ENCODE measurements at regions not wholly inside any gene's neighbourhood (a gene's known extent, or its start where the extent isn't known, plus 50 kb on each side); places are given as distances from the start of the nearest gene placed in this dataset.

- no peak overlapping the region for H3K4me2 ChIP-seq (ENCODE audit: insufficient read depth, low read length)
- no peak overlapping the region for H3K9ac ChIP-seq (ENCODE audit: insufficient read depth in 1 of 2, low read depth in 2 of 2, low read length in 2 of 2)
- in situ Hi-C loops (cut with MboI), result no loop called here
- H2AFZ ChIP-seq (ENCODE audit: low read depth, low read length), result no peak overlapping the region
- FAIRE-seq (no peak), ATAC-seq (no peak), DNase-seq (ENCODE audit: extremely low read depth in 1 of 4, low spot score in 3 of 4) (no peak)
- TF ChIP-seq HINFP (tag; conservative IDR thresholded peaks at IDR 0.05; ENCODE audit: low read depth) (no peak), ATF1 (CRISPR knock-in tag; IDR thresholded peaks at IDR 0.05) (no peak), ATF1 (tag; IDR thresholded peaks at IDR 0.05) (no peak), HMG20B (CRISPR knock-in tag; IDR thresholded peaks at IDR 0.05) (no peak), LCOR (CRISPR knock-in tag; IDR thresholded peaks at IDR 0.05) (no peak), ZNF134 (CRISPR knock-in tag; conservative IDR thresholded peaks at IDR 0.05) (no peak), MAFG (tag; conservative IDR thresholded peaks at IDR 0.05) (no peak), SP1 (CRISPR knock-in tag; IDR thresholded peaks at IDR 0.05) (no peak), FOS (IDR thresholded peaks at IDR 0.05; ENCODE audit: extremely low read depth, insufficient read length) (no peak), SLC30A9 (CRISPR knock-in tag; IDR thresholded peaks at IDR 0.05) (no peak), DLX4 (CRISPR knock-in tag; IDR thresholded peaks at IDR 0.05) (no peak), TEAD1 (CRISPR knock-in tag; IDR thresholded peaks at IDR 0.05) (no peak), PPARD (CRISPR knock-in tag; IDR thresholded peaks at IDR 0.05) (no peak), JUN (IDR thresholded peaks at IDR 0.05; ENCODE audit: borderline replicate concordance, low read depth, low read length) (no peak), JUN (CRISPR knock-in tag; IDR thresholded peaks at IDR 0.05; ENCODE audit: borderline replicate concordance) (no peak), ATF6 (CRISPR knock-in tag; IDR thresholded peaks at IDR 0.05) (no peak), SMAD1 (IDR thresholded peaks at IDR 0.05; ENCODE audit: low read depth, low read length, partially characterized antibody) (no peak), RHOXF2B (CRISPR knock-in tag; conservative IDR thresholded peaks at IDR 0.05) (no peak)
- 0% methylated on average over 4 of the region's 4 CpGs for WGBS (ENCODE audit: insufficient coverage, low coverage, missing lambda C conversion rate)
- H3K36me3 ChIP-seq (ENCODE audit: control insufficient read depth, insufficient read depth, low read length), result no peaks in the 10 kb centered on the region
- ChIA-PET POLR2A (interaction anchor here (0.5 kb wide), 1 partner anchor 872 kb away, joined by 3 read pairs; the partner anchor contains the start of gene TMEM177), CTCF (ENCODE audit: low intra/inter-chr PET ratio) (no interaction called here)
- no peaks in the 10 kb centered on the region; a peak in 1 of 5 replicates for H3K4me1 ChIP-seq (replicated peaks in 1 of 2; ENCODE audit: control insufficient read depth in 2 of 2, insufficient read depth in 2 of 2, low read length in 2 of 2)
- intact Hi-C loops (cut with micrococcal nuclease), result no loop called here
- H3K9me1 ChIP-seq (ENCODE audit: control insufficient read depth, insufficient read depth, low read length), result no peaks in the 10 kb centered on the region
- BruUV-seq (replicated peaks), result no TSS peak
- peaks cover 3% of the 10 kb centered on the region; the same call in 1 of the 2 replicates for H4K20me1 ChIP-seq (replicated peaks; ENCODE audit: control insufficient read depth, insufficient read depth, low read length)
- H3K27ac ChIP-seq (ENCODE audit: extremely low read depth, low read depth, low read length), result no peak overlapping the region
- H3K27me3 ChIP-seq (ENCODE audit: control insufficient read depth in 2 of 2, insufficient read depth in 2 of 2, low read length in 2 of 2), result peaks cover 27 to 42% of the 10 kb centered on the region in 2 experiments; a peak in 4 of 5 replicates
- H3K9me3 ChIP-seq (replicated peaks; ENCODE audit: control insufficient read depth, insufficient read depth, low read depth, low read length), result no peaks in the 10 kb centered on the region
- H3K4me3 ChIP-seq, result no peak overlapping the region
- no peaks in the 10 kb centered on the region for H3K79me2 ChIP-seq (ENCODE audit: control insufficient read depth, insufficient read depth, low read length)
Observed at GRCh38 chr2:120550282-120550681, 185.4 kb upstream of the GLI2 start.
